Body of pancreas (tissue), 4 donors: ENCODE measurements at regions not wholly inside any gene's neighbourhood (a gene's known extent, or its start where the extent isn't known, plus 50 kb on each side); places are given as distances from the start of the nearest gene placed in this dataset.

Experiments used
- POLR2A ChIP-seq, 3 donors: fragments of 450-650 bp; IDR thresholded peaks; one replicate each; pipeline ENCODE4 v1.6.1; 2016; ENCODE audit warnings: antibody characterized with exemption in 3 of 3, mild to moderate bottlenecking in 2 of 3
- TF ChIP-seq, protein P1 (sequence below), 7 experiments: fragments of 450-650 bp in 4 of 7; fragments of 200-600 bp in 3 of 7; sonication (generic) in 3 of 7; IDR thresholded peaks; one replicate each; pipeline ENCODE4 v1.5.1; 2016 to 2019; ENCODE audit warnings: antibody characterized with exemption in 7 of 7

DNA sequence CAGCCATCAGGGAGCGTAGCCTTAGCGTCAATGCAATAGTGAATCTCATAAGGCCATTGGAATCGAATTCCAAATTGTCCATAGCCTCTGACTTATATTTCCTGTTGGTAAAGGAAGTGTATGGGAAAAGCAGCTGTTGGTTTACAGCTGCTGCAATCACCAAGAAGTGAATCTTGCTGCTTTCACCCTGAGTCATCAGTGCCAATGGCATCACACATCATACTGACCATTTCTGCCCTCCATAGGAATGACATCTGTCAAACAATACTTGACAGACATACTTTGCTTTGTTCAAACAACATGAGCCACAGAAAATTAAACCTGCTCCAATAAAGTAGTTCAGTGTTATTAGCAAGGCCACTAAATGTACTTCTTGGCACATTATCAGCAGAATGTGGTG is 111.2 kb upstream of the KLHL29 start:
- TF ChIP-seq POLR2A (IDR thresholded peaks at IDR 0.05) = no peak
- TF ChIP-seq, protein P1, sequence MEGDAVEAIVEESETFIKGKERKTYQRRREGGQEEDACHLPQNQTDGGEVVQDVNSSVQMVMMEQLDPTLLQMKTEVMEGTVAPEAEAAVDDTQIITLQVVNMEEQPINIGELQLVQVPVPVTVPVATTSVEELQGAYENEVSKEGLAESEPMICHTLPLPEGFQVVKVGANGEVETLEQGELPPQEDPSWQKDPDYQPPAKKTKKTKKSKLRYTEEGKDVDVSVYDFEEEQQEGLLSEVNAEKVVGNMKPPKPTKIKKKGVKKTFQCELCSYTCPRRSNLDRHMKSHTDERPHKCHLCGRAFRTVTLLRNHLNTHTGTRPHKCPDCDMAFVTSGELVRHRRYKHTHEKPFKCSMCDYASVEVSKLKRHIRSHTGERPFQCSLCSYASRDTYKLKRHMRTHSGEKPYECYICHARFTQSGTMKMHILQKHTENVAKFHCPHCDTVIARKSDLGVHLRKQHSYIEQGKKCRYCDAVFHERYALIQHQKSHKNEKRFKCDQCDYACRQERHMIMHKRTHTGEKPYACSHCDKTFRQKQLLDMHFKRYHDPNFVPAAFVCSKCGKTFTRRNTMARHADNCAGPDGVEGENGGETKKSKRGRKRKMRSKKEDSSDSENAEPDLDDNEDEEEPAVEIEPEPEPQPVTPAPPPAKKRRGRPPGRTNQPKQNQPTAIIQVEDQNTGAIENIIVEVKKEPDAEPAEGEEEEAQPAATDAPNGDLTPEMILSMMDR (IDR thresholded peaks at IDR 0.05) = no peak
